ENCODE measurements at regions not wholly inside any gene's neighbourhood (a gene's known extent, or its start where the extent isn't known, plus 50 kb on each side); places are given as distances from the start of the nearest gene placed in this dataset.

- H3K27me3 ChIP-seq (ENCODE audit: control insufficient read depth, insufficient read depth, low read length): no peaks in the 10 kb centered on the region
- H3K4me1 ChIP-seq (ENCODE audit: control insufficient read depth, insufficient read depth, low read length): no peaks in the 10 kb centered on the region
- no peak overlapping the region for H3K27ac ChIP-seq (ENCODE audit: low read length)
- peaks cover 99% of the 10 kb centered on the region for H3K9me3 ChIP-seq (replicated peaks; ENCODE audit: control insufficient read depth, low read depth, low read length)
- peaks cover 96% of the 10 kb centered on the region for H3K36me3 ChIP-seq (ENCODE audit: control insufficient read depth, insufficient read depth, low read length)
- no peak overlapping the region for H3K4me3 ChIP-seq (ENCODE audit: low read length)
- no peak for DNase-seq
- 97% methylated on average over 8 of the region's 12 CpGs for WGBS (ENCODE audit: insufficient coverage)
Observed at GRCh38 chr15:25067725-25068309, 113.0 kb downstream of the SNRPN start.

- H3K27me3 ChIP-seq (ENCODE audit: control insufficient read depth, insufficient read depth, low read length): no peaks in the 10 kb centered on the region
Observed at GRCh38 chr15:25068696-25069095, 113.9 kb downstream of the SNRPN start.

GRCh38 chr15:25070353-25070963 is 115.7 kb downstream of the SNRPN start:
- DNase-seq: no peak
- peaks cover 98% of the 10 kb centered on the region for H3K9me3 ChIP-seq (replicated peaks; ENCODE audit: control insufficient read depth, low read depth, low read length)
- H3K27ac ChIP-seq (ENCODE audit: low read length): no peak overlapping the region
- peaks cover 97% of the 10 kb centered on the region for H3K36me3 ChIP-seq (ENCODE audit: control insufficient read depth, insufficient read depth, low read length)
- no peaks in the 10 kb centered on the region for H3K4me1 ChIP-seq (ENCODE audit: control insufficient read depth, insufficient read depth, low read length)
- no peaks in the 10 kb centered on the region for H3K27me3 ChIP-seq (ENCODE audit: control insufficient read depth, insufficient read depth, low read length)
- no peak overlapping the region for H3K4me3 ChIP-seq (ENCODE audit: low read length)
- 86% methylated on average over 10 of the region's 10 CpGs for WGBS (ENCODE audit: insufficient coverage)

More at GRCh38 chr15:25068696-25069095, 113.9 kb downstream of the SNRPN start:
- 90% methylated on average over 10 of the region's 10 CpGs for WGBS (ENCODE audit: insufficient coverage)
- no peak overlapping the region for H3K4me3 ChIP-seq (ENCODE audit: low read length)
- H3K36me3 ChIP-seq (ENCODE audit: control insufficient read depth, insufficient read depth, low read length): peaks cover 98% of the 10 kb centered on the region
- no peaks in the 10 kb centered on the region for H3K4me1 ChIP-seq (ENCODE audit: control insufficient read depth, insufficient read depth, low read length)
- no peak overlapping the region for H3K27ac ChIP-seq (ENCODE audit: low read length)
- no peak for DNase-seq
- H3K9me3 ChIP-seq (replicated peaks; ENCODE audit: control insufficient read depth, low read depth, low read length): peaks cover 98% of the 10 kb centered on the region

GRCh38 chr15:25072857-25073476 is 118.2 kb downstream of the SNRPN start:
- H3K27me3 ChIP-seq (ENCODE audit: control insufficient read depth, insufficient read depth, low read length): no peaks in the 10 kb centered on the region
- peaks cover 91% of the 10 kb centered on the region for H3K9me3 ChIP-seq (replicated peaks; ENCODE audit: control insufficient read depth, low read depth, low read length)
- peaks cover 95% of the 10 kb centered on the region for H3K36me3 ChIP-seq (ENCODE audit: control insufficient read depth, insufficient read depth, low read length)
- no peak overlapping the region for H3K4me3 ChIP-seq (ENCODE audit: low read length)
- no peak for DNase-seq
- H3K4me1 ChIP-seq (ENCODE audit: control insufficient read depth, insufficient read depth, low read length): no peaks in the 10 kb centered on the region
- H3K27ac ChIP-seq (ENCODE audit: low read length): no peak overlapping the region
- WGBS (ENCODE audit: insufficient coverage): 91% methylated on average over 6 of the region's 11 CpGs

- WGBS (ENCODE audit: insufficient coverage): 71% methylated on average over 2 of the region's 8 CpGs
- no peak overlapping the region for H3K27ac ChIP-seq (ENCODE audit: low read length)
- no peaks in the 10 kb centered on the region for H3K4me1 ChIP-seq (ENCODE audit: control insufficient read depth, insufficient read depth, low read length)
- H3K4me3 ChIP-seq (ENCODE audit: low read length): no peak overlapping the region
- DNase-seq: no peak
- peaks cover 75% of the 10 kb centered on the region for H3K9me3 ChIP-seq (replicated peaks; ENCODE audit: control insufficient read depth, low read depth, low read length)
- no peaks in the 10 kb centered on the region for H3K27me3 ChIP-seq (ENCODE audit: control insufficient read depth, insufficient read depth, low read length)
- peaks cover 71% of the 10 kb centered on the region for H3K36me3 ChIP-seq (ENCODE audit: control insufficient read depth, insufficient read depth, low read length)
Observed at GRCh38 chr15:25087137-25087536, 132.3 kb downstream of the SNRPN start.

GRCh38 chr15:25088261-25088790 is 133.5 kb downstream of the SNRPN start:
- Histone ChIP-seq H3K27ac (ENCODE audit: low read length) (no peak overlapping the region), H3K36me3 (ENCODE audit: control insufficient read depth, insufficient read depth, low read length) (peaks cover 69% of the 10 kb centered on the region), H3K9me3 (replicated peaks; ENCODE audit: control insufficient read depth, low read depth, low read length) (peaks cover 68% of the 10 kb centered on the region), H3K4me1 (ENCODE audit: control insufficient read depth, insufficient read depth, low read length) (no peaks in the 10 kb centered on the region), H3K27me3 (ENCODE audit: control insufficient read depth, insufficient read depth, low read length) (no peaks in the 10 kb centered on the region), H3K4me3 (ENCODE audit: low read length) (no peak overlapping the region)
- 100% methylated on average over 3 of the region's 8 CpGs for WGBS (ENCODE audit: insufficient coverage)
- DNase-seq: no peak

GRCh38 chr15:25089577-25089976 is 134.8 kb downstream of the SNRPN start:
- 76% methylated on average over 8 of the region's 8 CpGs for WGBS (ENCODE audit: insufficient coverage)
- Histone ChIP-seq H3K9me3 (replicated peaks; ENCODE audit: control insufficient read depth, low read depth, low read length) (peaks cover 60% of the 10 kb centered on the region), H3K4me3 (ENCODE audit: low read length) (no peak overlapping the region), H3K4me1 (ENCODE audit: control insufficient read depth, insufficient read depth, low read length) (no peaks in the 10 kb centered on the region), H3K36me3 (ENCODE audit: control insufficient read depth, insufficient read depth, low read length) (peaks cover 65% of the 10 kb centered on the region), H3K27ac (ENCODE audit: low read length) (no peak overlapping the region), H3K27me3 (ENCODE audit: control insufficient read depth, insufficient read depth, low read length) (no peaks in the 10 kb centered on the region)
- no peak for DNase-seq

GRCh38 chr15:25090073-25090733 is 135.4 kb downstream of the SNRPN start:
- Histone ChIP-seq H3K9me3 (replicated peaks; ENCODE audit: control insufficient read depth, low read depth, low read length) (peaks cover 54% of the 10 kb centered on the region), H3K4me3 (ENCODE audit: low read length) (no peak overlapping the region), H3K27ac (ENCODE audit: low read length) (no peak overlapping the region), H3K4me1 (ENCODE audit: control insufficient read depth, insufficient read depth, low read length) (no peaks in the 10 kb centered on the region), H3K27me3 (ENCODE audit: control insufficient read depth, insufficient read depth, low read length) (no peaks in the 10 kb centered on the region), H3K36me3 (ENCODE audit: control insufficient read depth, insufficient read depth, low read length) (peaks cover 60% of the 10 kb centered on the region)
- DNase-seq: no peak
- WGBS (ENCODE audit: insufficient coverage): 83% methylated on average over 5 of the region's 8 CpGs

GRCh38 chr15:25091421-25092158 is 136.8 kb downstream of the SNRPN start:
- 84% methylated on average over 10 of the region's 12 CpGs for WGBS (ENCODE audit: insufficient coverage)
- Histone ChIP-seq H3K36me3 (ENCODE audit: control insufficient read depth, insufficient read depth, low read length) (peaks cover 48% of the 10 kb centered on the region), H3K27ac (ENCODE audit: low read length) (no peak overlapping the region), H3K27me3 (ENCODE audit: control insufficient read depth, insufficient read depth, low read length) (no peaks in the 10 kb centered on the region), H3K4me1 (ENCODE audit: control insufficient read depth, insufficient read depth, low read length) (no peaks in the 10 kb centered on the region), H3K9me3 (replicated peaks; ENCODE audit: control insufficient read depth, low read depth, low read length) (peaks cover 41% of the 10 kb centered on the region), H3K4me3 (ENCODE audit: low read length) (no peak overlapping the region)
- DNase-seq: no peak
